ENCODE measurements at regions not wholly inside any gene's neighbourhood (a gene's known extent, or its start where the extent isn't known, plus 50 kb on each side); places are given as distances from the start of the nearest gene placed in this dataset.
"Not testable (repeated sequence)": the region's sequence is repeated elsewhere in the genome, so short reads cannot be mapped to it uniquely, and the experiment has no call there.

DNA sequence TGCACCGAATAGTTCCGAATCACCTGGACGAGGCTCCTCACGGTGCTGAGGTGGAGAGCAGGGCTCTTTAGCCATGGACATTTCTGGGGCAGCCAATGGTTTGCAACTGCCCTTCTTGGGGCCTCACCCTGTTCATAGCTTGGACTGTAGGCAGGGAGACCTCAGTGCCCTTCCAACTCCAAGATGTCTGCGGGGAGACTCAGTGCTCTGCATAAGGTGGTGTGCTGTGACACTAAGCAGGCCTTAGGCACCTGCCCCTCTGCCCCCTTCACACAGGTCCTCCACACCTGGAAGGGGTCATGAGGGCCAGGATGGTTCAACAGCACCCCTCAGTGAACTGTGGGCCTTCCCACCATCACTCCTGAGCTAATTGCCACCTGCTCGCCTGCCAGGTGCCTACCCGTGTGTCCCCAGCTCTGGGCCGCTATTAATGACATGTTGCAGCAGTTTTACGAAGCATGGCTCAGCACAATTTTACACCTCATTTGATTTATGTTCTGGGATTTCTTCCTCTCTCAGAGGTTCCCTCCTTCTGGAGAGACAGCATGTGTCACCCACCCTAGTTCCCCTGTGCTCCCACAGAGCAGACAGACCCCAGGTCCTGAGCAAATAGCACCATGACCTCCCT, 101.2 kb upstream of the SMAD3 start:
- DNase-seq (ENCODE audit: low read depth in 2 of 2), result no peak

DNA sequence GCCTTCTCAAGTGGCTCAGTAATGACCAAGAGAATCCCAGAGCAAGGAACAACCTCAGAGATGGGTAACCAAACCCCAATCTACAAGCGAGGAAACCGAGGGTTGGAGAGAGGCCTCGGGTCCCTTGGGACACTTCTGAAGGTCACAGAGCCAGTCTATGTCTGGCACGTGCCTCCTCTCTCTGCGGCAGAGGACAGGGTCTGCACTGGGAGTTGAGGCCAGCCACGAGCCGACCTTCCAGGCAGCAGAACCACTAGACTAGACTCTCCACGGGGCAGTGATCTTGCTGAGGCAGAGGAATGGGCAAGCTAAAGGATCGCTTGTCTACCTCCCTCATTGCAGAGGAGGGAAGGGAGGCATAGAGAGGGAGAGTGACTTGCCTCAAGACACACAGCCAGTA, 100.6 kb upstream of the SMAD3 start:
- DNase-seq (ENCODE audit: low read depth in 2 of 2), result no peak

GRCh38 chr15:66965201-66965900, 100.1 kb upstream of the SMAD3 start:
- DNase-seq (ENCODE audit: low read depth in 2 of 2), result no peak

- DNase-seq (ENCODE audit: low read depth in 2 of 2), result no peak
Observed at GRCh38 chr15:66966256-66966655, 99.1 kb upstream of the SMAD3 start.

DNA sequence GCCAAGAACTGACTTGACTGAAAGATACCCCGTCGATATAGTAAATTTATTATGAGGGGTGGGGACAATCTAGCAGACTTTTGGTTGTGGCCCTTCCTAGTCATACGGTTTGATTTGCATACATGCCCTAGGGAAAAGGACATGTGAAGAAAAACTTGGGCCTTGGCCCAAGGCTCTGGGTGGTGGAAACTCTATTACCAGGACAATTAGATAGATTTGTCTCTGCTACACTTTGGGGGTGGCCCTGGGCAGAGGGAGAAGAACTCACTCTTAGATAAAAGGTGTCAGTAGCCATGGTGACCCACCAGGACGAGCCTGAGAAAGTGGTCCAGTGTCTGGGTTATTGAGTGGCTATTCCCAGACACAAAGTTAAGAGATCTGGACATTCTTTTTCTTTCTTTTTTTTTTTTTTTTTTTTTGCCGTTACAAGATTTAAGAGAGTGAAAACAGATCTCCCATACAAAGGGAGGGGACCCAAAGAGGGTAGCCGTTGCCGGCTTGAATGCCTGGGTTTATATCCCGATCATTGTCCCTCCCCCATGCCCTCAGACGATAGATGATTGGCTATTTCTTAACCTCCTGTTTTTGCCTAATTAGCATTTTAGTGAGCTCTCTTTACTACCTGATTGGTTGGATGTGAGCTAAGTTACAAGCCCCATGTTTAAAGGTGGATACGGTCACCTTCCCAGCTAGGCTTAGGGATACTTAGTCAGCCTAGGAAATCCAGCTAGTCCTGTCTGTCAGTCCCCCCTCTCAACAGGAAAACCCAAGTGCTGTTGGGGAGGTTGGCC, 96.4 kb upstream of the SMAD3 start:
- no peak for DNase-seq (ENCODE audit: low read depth in 2 of 2)

DNA sequence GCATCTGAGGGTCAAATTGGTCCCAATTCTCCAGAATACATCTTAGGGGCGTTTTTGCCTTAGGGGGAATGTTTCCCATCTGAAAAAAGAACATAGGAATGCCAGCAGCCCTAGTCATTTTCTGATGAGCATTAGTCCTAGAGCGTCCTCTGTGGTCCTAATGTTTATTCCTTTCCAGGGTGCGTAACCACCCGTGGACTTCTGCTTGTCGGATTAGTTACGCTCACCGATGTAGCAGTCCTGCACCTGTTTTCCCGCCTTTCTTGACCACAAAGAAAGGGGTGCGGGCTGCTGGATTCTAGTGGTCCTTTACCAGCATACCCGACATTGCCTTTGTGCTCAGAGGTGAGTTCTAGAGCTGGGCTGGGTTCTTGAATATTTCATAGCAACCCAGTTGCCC, 91.3 kb upstream of the SMAD3 start:
- DNase-seq (ENCODE audit: low read depth in 2 of 2), result not testable (repeated sequence)

DNA sequence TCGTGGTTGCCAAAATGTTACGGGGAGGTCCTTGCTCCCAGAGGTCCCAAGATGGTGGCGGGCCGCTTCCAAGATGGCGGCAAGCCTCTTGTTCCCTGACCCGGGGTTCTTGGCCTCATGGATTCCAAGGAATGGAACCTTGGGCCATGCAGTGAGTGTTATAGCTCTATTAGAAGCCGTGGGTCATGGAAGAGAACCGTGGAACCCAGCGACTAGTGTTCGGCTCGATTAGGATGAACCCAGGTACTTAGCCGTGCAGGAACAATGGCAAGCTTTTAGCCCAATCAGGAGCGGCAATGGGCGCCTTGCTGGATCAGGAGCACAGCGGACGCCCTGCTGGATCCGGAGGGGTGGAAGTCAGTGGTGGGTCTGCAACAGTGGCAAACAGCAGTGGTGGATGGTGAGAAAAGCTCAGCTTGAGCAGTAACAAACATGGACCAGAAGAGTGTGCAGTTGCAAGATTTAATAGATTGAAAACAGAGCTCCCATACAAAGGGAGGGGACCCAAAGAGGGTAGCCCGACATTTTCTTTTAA, 89.2 kb upstream of the SMAD3 start:
- not testable (repeated sequence) for DNase-seq (ENCODE audit: low read depth in 2 of 2)

DNA sequence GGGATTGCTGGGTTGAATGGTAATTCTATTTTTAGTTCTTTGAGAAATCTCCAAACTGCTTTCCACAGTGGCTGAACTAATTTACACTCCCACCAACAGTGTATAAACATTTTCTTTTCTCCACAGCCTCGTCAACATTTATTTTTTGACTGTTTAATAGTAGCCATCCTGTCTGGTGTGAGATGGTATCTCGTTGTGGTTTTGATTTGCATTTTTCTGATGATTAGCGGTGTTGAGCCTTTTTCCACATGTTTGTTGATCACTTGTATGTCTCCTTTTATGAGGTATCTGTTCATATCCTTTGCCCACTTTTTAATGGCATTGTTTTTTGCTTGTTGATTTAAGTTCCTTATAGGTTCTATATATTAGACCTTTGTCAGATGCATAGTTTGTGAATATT, 85.1 kb upstream of the SMAD3 start:
- DNase-seq (ENCODE audit: low read depth in 2 of 2), result not testable (repeated sequence)

- DNase-seq (ENCODE audit: low read depth in 2 of 2), result no peak
Observed at GRCh38 chr15:66981771-66982170, 83.6 kb upstream of the SMAD3 start.

DNA sequence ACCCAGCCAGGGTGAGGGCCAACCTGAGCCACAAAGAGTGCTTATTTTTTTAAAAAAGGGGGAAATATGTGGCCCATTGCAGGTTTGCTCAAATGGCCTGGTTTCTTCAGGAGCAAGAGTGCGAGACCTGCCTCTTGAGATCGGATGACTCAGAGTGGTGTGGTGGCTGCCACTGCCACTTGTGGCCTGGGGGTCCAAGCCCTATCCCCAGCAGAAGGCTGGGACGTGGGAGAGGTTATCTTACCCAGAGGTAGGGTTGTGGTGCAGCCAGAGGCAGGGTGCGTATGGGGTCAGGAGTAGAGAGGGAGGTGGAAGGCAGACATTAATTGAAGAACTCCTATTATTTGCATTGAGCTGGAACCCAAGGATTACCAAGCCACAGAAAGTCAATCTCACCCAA, 83.2 kb upstream of the SMAD3 start:
- DNase-seq (ENCODE audit: low read depth in 2 of 2), result no peak

- no peak for DNase-seq (ENCODE audit: low read depth in 2 of 2)
Observed at GRCh38 chr15:66982816-66983215, 82.6 kb upstream of the SMAD3 start.

GRCh38 chr15:66985653-66986052, 79.7 kb upstream of the SMAD3 start:
- no peak for DNase-seq (ENCODE audit: low read depth in 2 of 2)

- no peak for DNase-seq (ENCODE audit: low read depth in 2 of 2)
Observed at GRCh38 chr15:66986951-66987350, 78.5 kb upstream of the SMAD3 start.

DNA sequence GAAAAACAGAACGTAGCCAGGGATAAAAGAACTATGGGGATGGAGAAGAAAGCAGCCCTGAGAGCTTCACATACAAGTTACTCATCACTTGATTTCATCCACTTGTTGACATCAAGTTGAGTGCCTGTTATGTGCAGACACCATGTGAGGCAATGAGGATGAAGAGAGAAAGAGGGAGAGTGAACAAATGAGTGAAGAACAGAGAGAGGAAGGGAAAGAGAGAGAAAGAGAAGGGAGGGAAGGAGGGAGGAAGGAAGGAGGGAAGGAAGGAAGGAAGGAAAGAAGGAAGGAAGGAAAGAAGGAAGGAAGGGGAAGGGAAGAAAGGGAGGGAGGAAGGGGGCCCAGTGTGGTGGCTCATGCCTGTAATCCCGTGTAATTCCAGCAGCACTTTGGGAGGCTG, 72.3 kb upstream of the SMAD3 start:
- no peak for DNase-seq (ENCODE audit: low read depth in 2 of 2)

- no peak for DNase-seq (ENCODE audit: low read depth in 2 of 2)
Observed at GRCh38 chr15:66993874-66994696, 71.3 kb upstream of the SMAD3 start.

- DNase-seq (ENCODE audit: low read depth in 2 of 2), result no peak
Observed at GRCh38 chr15:66994927-66995656, 70.3 kb upstream of the SMAD3 start.

DNA sequence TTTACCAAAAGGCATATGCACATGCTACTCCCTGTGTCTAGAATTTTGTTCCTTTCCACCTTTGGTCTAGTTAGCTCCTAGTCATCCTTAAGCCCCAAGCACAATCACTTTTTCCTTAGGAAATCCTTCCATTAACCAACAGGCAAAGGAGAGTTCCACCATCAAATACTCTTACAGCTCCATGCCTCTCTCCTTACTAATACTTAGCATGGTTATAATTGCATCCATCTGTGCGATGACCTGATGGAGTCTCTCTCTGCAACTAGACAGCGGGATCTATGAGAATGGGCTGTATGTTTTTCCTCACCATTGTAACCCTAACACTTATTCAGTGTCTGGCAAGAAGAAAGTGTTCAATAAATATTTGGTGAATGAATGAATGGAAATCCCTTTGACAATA, 69.3 kb upstream of the SMAD3 start:
- DNase-seq (ENCODE audit: low read depth in 2 of 2), result no peak

DNA sequence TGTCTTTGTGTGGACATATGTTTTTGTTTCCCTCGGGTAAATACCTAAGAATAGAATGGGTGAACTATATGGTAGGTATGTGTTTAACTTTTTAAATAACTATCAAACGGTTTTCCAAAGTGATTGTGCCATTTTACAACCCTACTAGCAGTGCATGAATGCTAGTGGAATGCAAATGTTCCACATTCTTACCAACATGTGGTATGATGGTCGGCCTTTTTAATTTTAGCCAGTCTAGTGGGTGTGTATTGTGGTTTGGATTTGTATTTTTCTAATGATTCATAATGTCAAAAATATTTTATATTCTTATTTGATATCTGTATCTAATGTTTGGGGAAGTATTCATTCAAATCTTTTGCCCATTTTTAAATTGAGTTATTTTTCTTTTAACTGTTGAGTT, 68.2 kb upstream of the SMAD3 start:
- no peak for DNase-seq (ENCODE audit: low read depth in 2 of 2)

- DNase-seq (ENCODE audit: low read depth in 2 of 2), result not testable (repeated sequence)
Observed at GRCh38 chr15:66998234-66998633, 67.2 kb upstream of the SMAD3 start.

DNA sequence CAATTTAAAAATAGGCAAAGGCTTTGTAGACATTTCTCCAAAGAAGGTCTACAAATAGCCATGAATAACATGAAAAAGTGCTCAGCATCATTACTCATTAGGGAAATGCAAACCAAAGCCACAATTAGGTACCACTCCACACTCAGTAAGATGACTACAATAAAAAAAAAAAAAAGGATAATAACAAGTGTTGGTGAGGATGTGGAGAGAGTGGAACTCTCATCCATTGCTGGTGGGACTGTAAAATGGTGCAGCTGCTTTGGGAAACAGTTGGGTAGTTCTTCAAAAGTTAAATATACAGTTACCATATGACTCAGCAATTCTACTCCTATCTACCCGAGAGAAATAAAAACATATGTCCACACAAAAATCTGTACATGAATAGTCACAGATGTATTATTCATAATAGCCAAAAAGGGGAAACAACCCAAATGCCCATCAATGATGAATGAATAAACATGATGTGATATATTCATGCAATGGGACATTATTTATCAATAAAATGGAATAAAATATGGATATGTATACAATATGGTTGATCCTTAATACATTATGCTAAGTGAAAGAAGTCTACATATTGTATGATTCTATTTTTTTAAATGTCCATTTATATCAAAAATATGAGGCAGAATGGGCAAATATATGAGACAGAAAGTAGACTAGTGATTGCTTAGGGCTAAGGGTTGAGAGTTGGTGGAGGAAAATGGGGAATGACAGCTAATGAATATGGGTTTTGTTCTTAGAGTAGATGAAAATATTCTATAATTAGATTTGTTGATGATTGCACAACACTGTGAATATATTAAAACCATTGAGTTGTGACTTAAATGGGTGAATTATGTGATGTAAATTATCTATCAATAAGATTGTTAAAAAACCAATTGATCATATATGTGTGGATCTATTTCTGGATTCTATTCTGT, 66.1 kb upstream of the SMAD3 start:
- no peak for DNase-seq (ENCODE audit: low read depth in 2 of 2)
